ENCODE measurements at regions not wholly inside any gene's neighbourhood (a gene's known extent, or its start where the extent isn't known, plus 50 kb on each side); places are given as distances from the start of the nearest gene placed in this dataset.
A peak's percentile ranks its signal among the peaks of the same experiment; 100 is the strongest.
"Not testable (repeated sequence)": the region's sequence is repeated elsewhere in the genome, so short reads cannot be mapped to it uniquely, and the experiment has no call there.

DNA sequence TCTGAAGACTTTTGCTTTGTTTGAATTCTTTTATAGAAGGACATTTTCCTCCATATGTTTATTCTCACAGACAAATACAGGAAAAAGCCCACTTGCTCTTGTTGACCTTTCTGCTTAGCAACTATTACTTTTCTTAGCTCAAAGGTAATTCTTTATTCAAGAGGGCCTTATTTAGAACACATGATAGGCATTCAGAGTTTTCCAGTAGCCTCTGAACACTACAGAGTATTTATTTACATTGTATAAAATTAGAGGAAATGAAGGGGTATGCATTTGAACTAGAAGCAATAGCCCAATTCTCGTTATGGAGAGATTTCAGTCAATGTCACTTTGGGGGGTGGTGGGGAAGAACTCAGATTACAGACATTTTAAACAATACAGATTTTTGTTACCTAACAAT is 581.7 kb downstream of the KCNJ2 start:
- H3K4me3 ChIP-seq (ENCODE audit: low read depth, low read length), result no peak overlapping the region
- TF ChIP-seq, protein P1, sequence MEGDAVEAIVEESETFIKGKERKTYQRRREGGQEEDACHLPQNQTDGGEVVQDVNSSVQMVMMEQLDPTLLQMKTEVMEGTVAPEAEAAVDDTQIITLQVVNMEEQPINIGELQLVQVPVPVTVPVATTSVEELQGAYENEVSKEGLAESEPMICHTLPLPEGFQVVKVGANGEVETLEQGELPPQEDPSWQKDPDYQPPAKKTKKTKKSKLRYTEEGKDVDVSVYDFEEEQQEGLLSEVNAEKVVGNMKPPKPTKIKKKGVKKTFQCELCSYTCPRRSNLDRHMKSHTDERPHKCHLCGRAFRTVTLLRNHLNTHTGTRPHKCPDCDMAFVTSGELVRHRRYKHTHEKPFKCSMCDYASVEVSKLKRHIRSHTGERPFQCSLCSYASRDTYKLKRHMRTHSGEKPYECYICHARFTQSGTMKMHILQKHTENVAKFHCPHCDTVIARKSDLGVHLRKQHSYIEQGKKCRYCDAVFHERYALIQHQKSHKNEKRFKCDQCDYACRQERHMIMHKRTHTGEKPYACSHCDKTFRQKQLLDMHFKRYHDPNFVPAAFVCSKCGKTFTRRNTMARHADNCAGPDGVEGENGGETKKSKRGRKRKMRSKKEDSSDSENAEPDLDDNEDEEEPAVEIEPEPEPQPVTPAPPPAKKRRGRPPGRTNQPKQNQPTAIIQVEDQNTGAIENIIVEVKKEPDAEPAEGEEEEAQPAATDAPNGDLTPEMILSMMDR (IDR thresholded peaks at IDR 0.05; ENCODE audit: control insufficient read depth, extremely low read depth, insufficient read depth), result no peak
- no peak for DNase-seq (ENCODE audit: low read depth)

- not testable (repeated sequence) for DNase-seq (ENCODE audit: low read depth); H3K4me3 ChIP-seq (ENCODE audit: low read depth, low read length)
Observed at GRCh38 chr17:70752461-70752860, 583.1 kb downstream of the KCNJ2 start.

DNA sequence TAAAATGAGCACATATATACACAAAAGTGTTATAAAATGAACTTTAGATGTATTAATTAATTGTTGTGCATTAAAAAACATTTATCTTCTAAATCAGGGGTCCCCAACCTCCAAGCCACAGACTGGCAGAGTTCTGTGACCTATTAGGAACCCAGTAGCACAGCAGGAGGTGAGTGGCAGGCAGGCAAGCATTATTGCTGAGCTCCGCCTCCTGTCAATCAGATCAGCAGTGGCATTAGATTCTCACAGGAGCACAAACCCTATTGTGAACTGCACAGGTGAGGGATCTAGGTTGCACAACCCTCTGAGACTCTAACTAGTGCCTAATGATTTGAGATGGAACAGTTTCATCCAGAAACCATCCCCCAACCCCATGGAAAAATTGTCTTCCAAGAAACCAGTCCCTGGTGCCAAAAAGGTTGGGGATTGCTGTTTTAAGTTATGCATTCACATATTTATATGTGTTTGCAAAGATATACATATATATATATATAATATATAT is 583.7 kb downstream of the KCNJ2 start:
- no peak overlapping the region for H3K4me3 ChIP-seq (ENCODE audit: low read depth, low read length)
- DNase-seq (ENCODE audit: low read depth), result no peak
- TF ChIP-seq, protein P1 (IDR thresholded peaks at IDR 0.05; ENCODE audit: control insufficient read depth, extremely low read depth, insufficient read depth), result no peak

DNA sequence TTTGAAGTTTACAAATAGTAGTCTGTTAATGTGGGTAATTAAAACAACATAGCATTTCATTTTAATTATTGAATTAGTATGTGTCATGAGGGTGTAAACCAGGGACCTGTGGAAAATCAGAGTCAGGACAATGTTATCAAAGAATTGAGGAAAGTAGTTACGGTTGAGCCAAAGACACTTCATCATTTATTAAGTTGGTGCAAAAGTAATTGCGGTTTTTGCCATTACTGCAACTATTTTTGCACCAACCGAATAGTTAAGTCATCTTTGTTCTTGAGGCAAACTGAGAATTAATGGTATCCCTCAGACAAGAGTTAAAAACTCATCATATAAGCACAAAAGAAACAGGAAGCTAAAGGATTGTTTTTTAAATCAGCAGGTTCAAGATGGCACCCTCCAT is 593.7 kb downstream of the KCNJ2 start:
- H3K4me3 ChIP-seq (ENCODE audit: low read depth, low read length), result no peak overlapping the region
- TF ChIP-seq, protein P1 (IDR thresholded peaks at IDR 0.05; ENCODE audit: control insufficient read depth, extremely low read depth, insufficient read depth), result no peak
- no peak for DNase-seq (ENCODE audit: low read depth)

DNA sequence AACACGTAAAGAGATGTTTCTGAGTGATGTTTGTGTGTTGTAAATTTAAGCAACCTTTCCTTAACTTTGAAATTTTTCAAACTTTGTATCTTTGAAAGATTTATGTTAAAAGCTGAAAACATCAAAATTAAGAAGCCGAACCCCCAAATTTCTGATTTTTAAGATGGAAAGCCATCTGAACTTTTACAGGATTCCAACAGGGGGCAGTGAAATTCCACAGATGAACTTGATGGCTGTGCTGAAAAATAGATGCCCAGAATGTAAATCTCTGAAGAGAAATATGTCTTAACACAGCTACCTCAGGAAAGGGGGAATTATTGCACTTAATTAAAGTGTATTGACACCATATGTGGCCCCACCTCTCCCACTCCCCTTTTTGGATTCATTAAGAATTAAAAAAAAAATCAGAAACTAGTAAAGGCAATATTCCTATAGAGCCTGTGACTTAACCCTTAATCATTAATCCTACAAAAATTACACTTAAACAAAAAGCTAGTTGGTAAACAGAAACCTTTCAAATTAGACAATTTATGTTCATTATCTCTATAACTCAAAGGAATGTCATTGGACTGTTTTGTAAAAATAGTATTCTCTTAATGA is 597.9 kb downstream of the KCNJ2 start:
- DNase-seq (ENCODE audit: low read depth), result peak; percentile 11
- TF ChIP-seq, protein P1 (IDR thresholded peaks at IDR 0.05; ENCODE audit: control insufficient read depth, extremely low read depth, insufficient read depth), result peak; percentile 51
- H3K4me3 ChIP-seq (ENCODE audit: low read depth, low read length), result no peak overlapping the region

GRCh38 chr17:70769956-70770355 is 600.6 kb downstream of the KCNJ2 start:
- H3K4me3 ChIP-seq (ENCODE audit: low read depth, low read length), result no peak overlapping the region
- TF ChIP-seq, protein P1 (IDR thresholded peaks at IDR 0.05; ENCODE audit: control insufficient read depth, extremely low read depth, insufficient read depth), result no peak
- DNase-seq (ENCODE audit: low read depth), result no peak

- no peak overlapping the region for H3K4me3 ChIP-seq (ENCODE audit: low read depth, low read length)
- no peak for DNase-seq (ENCODE audit: low read depth)
- TF ChIP-seq, protein P1 (IDR thresholded peaks at IDR 0.05; ENCODE audit: control insufficient read depth, extremely low read depth, insufficient read depth), result no peak
Observed at GRCh38 chr17:70771804-70772386, 602.6 kb downstream of the KCNJ2 start.

All from LNCaP clone FGC (cell line).